ENCODE measurements at regions not wholly inside any gene's neighbourhood (a gene's known extent, or its start where the extent isn't known, plus 50 kb on each side); places are given as distances from the start of the nearest gene placed in this dataset.
"Not testable (repeated sequence)": the region's sequence is repeated elsewhere in the genome, so short reads cannot be mapped to it uniquely, and the experiment has no call there.

DNA sequence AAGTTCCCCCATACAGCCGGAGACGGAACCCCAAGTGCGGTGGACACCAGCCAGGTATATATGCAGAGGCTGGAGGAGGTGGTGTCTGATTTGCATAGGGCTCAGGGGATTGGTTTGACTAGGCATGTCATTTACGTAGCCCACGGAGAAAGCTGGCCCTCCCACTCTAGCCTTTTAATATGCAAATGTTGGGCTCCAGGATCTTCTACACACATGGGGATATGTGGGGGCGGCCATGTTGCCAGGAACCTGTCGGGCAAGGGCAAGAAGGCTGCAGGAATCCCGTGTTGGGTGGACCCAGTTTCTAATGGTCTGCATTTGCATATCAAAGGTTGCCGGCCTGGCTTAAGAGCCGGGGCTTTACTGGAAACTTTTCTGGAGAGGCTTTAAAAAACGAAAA lies 57.4 kb downstream of the FTHL17 start:
- not testable (repeated sequence) for DNase-seq

DNA sequence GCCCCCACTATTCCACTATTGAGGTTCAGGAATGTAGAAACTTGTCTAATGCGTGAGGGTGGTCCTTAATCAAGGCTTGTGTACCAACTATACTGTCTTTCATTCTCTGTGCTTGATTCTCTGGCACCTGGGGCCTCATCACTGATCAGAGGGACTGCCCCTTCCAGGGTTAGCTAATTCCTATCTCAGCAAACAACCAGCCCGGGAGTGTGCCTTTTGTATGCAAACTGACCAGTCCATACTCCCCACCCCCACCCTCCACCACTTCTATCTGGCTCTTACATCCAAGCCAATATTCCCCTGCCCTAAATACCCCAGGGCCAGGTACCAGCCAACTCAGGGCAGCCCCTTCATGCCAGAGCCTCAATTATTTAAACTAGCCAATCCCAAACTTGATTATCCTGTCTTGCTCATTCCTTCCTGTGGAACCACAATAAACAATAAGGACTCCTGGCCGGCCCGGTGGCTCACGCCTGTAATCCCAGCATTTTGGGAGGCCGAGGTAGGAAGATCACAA lies 59.3 kb downstream of the FTHL17 start:
- DNase-seq: no peak

DNA sequence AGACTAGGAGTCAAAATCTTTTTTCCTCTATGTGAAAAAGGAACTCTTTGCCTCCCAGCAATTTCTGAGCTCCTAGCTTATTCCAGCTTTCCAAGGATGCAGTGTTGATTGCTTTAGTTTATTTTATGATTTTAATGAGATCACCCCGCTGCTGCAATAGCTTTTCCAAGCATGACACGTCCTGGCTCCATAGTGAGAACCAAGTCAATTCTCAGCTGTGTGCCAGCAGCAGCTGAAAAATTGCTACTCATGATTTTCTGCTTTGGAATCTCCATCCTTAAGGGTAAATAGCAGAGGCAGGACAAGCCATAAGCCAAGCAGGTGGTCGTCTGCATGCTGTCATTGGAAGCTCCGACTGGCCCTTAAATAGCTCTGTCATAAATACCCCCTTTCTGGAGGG lies 64.5 kb downstream of the FTHL17 start:
- no peak for DNase-seq

DNA sequence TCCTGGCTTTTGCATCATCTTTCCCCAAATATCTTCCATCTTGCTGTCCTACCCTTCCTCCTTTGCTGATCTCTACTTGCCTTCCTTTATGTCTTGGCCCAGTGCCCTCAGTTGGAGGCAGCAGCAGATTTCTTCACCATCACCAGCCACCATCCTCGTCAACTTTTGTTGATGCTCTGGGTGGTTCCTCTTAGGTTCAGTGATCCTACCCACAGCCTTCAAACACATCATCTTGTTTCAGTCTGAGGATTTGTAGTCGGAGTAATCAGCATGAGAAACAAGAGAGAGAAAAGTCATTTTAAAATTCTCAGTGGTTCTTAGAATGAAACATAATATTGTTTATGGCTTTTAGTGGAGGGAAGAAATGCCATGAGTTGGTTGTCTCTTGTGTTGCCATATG lies 65.8 kb downstream of the FTHL17 start:
- no peak for DNase-seq

DNA sequence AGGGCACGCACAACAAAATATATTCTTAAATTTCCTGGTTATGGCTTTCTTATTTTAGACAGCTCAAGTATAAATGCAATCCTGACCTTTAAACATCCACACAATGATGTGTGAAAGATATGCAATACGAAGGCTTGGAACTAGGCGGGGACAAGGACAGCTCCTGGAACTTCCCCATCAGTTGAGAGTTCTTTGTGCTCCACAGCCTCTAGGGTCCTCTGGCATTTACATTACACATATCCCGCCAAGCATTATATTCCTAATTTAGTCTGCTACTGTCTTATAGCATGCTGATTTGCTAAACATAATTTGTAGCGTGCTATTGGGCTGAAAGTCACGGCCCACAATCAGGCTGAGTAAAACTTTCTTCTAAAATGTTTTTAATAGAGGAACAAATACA lies 74.4 kb downstream of the FTHL17 start:
- no peak for DNase-seq

DNA sequence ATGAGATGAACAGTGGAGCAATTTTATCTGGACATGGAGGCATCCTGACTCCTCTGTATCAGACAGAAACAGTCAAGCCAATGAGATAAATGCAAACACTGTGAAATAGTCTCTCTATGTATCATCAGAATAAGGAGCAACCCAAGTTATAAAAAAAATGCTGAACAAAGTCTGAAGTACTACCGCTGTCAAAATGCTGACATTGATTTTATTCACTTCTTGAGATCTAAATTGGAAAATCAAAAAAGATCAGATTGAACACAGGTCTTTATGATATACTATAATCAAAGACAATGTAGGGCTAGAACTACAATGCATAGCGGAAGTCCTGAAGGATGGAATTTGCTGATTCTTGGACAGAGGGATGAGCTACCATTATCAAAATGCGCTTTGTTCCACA lies 76.1 kb downstream of the FTHL17 start:
- no peak for DNase-seq

DNA sequence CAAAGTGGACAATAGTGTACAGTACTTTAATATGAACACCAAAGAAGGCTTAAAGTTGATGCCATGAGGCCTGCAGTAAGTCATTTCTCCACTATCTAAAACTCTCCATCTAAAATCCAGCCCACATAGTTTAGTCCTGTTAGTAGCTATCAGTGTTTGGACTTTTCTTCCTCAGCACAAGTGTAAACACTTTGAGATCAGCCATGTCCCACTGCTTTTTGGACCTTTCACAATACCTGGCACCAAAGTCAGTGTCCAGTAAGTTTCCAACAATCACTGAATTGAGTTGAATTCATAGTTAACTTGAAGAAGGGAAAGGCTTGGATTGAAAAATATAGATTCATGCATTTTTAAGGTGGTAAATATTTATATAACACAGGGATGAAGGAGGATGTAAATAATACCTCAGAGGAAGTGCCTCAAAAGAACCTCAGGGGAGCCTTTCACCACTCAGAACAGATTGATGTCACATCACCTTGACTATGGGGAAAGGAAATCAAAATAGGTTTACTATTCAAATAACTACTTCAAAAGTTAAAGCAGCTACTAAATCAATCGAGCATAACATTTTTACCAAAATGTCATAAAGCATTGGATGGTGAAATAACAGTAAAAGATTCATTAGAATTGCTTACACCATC lies 76.7 kb downstream of the FTHL17 start:
- DNase-seq: no peak

DNA sequence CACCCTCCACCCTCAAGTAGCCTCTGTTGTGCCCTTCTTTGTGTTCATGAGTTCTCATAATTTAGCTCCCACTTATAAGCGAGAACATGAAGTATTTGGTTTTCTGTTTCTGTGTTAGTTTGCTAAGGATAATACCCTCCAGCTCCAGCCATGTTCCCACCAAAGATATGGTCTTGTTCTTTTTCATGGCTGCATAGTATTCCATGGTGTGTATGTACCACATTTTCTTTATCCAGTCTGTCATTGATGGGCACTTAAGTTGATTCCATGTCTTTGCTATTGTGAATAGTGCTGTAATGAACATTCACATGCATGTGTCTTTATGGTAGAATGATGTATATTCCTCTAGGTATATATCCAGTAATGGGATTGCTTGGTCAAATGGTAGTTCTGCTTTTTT lies 77.8 kb downstream of the FTHL17 start:
- DNase-seq: not testable (repeated sequence)

DNA sequence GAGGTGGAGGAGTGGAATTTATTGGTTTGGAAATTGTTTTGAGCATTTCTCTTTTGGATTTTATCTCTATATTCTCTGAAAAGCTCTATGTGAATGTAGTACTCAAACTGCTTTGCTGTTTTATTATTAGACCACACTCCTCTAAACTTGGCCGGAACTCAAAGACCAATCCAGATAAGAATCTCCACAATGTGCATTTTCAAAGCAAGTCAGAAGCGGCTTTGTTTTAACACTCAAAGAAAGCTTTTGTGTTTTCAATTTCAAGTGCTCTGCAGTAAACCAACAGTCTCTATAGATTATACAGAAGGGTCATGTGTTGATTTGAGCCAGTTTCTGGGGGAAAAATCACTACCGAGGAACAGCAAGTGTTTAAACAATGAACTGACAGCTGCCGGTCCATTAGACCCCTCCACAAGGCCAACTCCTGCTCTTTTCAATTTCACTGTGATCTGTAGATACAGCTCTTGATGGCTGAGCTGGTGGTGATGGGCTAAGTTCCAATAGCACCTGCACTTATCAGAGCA lies 79.4 kb downstream of the FTHL17 start:
- DNase-seq: peak; percentile 1

DNA sequence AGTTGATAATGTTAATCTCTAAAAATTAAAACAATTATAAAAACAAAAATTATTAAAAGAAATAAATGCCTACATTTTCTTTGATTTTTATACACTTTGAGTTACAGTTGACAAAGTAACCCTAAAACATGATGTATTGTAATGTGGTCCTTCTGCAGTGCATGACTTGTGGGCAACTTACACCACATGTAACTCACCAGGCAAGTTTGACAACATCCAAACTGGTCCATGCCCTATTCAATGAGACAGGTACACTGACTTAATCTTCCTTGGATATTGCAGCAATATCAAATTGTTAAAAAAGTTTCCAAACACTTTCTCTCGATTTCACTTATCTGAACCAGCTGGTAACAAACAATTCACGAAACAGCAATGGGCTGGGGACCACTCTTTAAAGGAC lies 81.5 kb downstream of the FTHL17 start:
- DNase-seq: no peak

DNA sequence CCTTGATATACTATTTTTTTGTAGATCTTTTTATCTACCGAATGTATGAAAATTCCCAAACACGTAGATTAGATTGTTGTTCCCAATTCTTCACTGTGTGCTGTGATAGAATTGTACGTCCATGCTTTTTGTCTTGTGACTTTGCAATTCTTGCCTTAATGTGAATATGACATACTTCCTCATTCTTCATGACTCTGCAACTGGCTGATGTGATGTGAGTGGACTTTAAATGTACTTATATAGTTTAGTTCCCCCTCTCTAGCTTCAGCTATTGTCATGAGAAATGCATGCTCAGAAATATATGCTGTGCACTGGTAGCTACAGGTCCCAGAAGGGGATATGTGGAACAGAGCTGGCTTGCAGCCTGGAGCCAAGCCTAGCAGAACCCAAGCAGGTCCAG lies 89.4 kb downstream of the FTHL17 start:
- DNase-seq: peak; percentile 77

DNA sequence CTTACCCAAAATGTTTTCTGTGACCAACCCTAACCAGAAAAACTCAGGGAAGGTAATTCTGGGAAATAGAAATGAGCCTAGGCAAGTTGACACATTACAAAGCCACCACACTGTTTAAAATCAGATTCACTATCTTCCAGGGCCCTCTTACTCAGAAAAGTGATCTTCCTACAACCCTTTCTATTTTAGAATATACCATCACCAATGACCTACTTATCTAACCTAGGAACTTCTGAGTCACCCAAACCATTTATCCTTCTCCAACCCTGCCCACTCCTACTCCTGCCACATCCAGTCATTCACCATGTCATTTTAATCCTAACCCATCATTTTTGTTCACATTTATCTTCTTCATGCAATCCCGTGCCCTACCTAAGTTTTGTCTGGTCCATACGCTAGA lies 89.9 kb downstream of the FTHL17 start:
- peak; percentile 49 for DNase-seq

DNA sequence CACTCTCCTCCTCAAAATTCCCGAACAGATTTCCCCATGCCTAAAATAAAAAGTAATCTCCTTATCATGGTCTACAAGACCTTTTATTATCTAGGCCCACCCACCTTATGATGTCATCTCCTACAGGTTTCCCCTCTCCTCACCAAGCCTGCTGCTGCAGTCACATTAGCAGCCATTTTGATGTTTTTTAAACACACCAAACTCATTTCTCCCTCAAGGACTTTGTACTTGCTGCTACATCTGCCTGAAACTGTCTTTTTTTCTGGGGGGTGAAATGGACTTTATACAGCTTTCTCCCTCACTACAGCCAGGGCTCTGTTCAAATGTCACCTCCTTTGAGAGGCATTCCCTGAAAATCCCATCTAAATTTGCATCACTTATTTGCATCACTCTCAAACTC lies 90.2 kb upstream of the TAB3 start:
- no peak for DNase-seq

DNA sequence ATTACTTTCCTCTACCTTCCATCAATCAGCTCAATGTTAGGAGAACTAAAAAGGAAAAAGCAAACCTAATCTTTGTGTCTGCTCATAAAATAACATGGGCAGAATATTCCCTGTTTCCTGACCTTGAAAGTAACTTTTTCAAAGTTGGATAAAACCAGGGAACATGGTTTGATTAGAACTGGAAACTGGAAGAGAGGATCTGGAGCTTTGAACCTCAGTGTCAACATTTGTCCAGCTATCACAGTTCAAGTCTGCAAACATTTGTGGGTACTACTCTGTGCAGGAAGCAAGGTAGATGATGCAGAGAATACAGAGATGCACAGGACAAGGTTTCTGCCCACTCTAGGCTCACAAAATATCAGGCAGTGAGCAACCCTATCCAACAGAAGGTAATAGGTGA lies 86.4 kb upstream of the TAB3 start:
- DNase-seq: no peak

DNA sequence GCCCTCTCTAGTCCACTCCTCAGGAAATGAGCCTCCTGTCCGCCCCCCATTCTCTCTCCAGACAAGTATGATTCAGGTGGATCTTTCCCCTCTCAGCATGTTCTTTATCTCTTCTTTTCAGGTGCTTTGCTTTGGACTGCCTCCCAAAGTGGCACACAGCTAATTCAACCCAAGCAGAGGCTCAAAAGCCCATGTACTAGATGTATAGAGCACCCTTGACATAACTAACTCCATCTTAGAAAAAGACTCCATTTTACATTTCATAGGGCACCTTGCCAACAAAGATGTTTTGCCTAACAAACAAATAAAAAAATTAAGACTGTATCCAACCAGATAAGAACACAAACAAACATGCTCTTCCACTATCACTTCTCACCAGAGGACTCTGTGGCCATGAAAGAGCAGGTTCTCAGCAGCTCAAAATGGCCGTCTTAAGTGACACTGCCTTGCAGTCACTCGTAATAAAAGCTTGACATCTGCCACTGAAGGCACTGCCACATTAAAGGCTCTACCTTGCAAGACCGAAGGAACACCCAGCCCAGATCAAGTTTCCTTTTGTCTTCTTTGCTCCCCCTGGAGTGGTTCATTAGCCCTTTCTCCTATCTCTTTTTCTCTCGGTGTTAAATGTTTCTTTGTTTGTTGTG lies 84.9 kb upstream of the TAB3 start:
- DNase-seq: peak; percentile 9

DNA sequence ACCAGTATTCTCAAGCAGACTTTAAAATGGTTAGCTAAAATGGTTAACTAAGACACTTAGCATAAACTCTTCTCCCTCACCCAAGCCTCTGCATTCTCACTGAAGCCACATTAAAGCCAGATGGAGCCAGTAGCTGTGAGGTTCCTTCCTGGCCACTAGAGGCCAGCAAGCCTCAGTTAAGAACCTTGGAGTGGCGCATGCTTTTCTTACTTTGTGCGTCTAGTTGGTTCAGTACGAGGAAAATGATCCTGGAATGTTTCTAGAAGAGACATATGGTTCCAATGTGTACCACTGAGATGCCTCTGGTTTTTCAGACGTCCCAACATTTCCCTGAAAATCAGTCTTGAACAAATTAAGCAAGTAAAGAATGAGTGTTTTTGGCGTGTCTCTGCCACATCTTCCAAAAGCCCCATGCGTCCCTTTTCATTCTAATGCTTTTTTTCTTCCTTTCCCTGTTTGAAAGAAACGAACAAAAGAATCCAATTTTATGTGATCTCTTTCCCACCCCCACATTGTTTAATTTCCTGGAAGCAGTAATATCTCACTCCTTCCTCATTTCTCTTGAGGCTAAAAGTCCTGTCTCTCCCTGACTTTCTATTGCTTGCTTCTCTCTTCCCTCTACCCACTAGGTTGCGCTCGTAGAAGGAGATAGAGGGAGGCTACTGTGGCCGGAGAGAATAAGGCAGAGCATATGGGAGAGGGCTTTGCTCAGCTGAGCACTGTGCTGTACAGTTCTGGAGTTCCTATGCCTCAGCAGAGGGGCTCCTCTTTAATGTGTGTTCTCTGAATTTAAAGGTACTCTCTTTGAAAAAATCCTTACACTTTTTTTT lies 82.9 kb upstream of the TAB3 start:
- DNase-seq: peak; percentile 78

DNA sequence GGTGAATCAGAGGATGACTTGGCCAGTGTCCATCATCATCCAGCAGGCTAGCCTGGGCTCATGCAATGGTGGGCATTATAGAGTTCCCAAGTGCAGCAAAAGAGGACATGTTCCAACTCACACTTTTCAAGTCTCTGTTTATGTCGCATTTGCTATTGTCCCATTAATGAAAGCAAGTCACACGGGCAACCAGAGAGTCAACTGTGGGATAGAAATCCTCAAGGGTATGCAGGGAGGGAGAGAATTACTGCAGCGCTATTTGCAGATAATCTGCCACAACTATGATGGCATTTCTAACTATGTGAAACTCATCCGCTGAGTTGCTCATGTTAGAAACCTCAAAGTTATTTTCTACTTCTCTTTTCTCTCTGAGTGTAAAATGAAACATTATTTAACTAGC lies 78.5 kb upstream of the TAB3 start:
- no peak for DNase-seq

DNA sequence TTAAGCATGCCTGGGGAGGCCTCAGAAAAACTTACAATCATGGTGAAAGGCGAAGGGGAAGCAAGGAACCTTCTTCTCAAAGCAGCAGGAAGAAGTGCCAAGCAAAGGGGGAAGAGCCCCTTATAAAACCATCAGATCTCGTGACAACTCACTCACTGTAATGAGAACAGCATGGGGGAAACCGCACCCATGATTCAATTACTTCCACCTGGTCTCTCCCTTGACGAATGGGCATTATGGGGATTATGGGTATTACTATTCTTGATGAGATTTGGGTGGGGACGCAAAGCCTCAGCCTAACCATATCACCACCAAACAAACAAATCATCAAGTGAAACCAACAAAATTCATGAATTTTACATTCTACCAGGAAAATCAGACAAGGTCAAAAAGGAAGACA lies 76.7 kb upstream of the TAB3 start:
- no peak for DNase-seq

DNA sequence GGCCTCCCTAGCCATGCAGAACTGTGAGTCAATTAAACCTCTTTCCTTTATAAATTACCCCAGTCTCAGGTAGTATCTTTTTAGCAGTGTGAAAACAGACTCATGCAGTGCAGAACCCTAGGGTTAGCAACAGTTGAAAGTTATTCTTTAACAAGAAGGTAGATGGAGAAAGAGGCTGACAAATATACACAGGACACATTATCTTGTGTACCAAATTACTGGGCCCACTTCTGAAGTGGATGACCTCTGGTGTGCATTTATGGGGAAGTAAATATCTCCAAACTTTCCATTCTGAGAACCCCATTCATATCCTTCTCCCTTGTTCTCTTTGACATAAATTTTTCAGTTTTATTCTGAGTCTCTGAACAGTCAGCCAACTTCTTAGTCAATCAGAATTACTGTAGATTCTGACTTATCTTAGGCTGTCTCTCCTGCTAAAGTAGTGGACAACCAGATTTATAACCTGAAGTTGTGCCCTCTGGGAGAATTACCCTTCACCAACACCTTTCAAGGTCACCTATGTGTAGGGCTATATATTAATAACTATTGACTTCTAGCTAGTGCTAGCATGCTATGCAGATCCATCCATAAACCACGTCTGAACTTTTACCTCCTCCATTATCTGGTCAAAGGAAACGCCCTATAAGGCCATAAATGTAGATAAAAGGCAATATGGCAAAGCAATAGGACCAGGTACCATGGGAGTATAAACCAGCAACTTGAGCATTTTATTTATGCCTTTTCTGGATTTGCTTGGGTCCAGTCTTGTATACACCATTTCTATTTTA lies 72.5 kb upstream of the TAB3 start:
- DNase-seq: no peak

DNA sequence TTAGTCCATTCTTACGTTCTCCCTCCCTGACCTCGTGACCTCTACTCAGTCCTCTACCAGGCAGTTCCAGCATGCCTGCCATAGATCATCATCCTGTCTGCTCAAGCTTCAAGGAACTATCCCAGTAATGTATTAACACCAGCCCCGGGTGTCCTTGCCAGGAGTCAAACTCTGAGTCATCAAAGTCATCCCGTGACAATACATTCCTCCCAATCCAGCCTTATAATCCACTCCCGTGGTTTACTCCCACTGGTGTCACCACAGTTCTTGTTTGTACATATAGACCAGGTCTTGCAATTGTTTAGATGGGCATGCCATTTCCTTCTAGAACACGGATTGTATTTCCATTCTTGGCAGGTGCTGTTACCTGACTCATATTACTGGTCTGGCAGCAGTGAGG lies 68.7 kb upstream of the TAB3 start:
- DNase-seq: no peak

DNA sequence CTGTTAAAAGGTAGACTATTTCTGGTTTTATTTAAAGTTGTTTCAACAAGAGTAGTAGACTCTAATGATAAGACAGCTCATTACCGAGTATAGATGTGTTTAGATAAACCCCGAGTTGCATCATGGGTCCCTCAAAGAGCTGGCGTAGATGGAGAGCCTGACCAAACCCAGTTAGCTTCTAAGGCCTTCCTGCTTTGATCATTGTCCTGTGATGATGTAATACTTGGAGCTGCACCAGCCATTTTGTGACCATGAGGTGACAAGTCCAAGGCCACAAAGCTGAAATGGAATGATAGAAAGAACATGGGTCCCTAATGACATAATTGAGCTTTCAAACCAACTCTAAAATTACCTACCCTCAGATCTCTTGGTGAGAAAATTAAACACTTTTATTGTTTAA lies 66.6 kb upstream of the TAB3 start:
- no peak for DNase-seq

DNA sequence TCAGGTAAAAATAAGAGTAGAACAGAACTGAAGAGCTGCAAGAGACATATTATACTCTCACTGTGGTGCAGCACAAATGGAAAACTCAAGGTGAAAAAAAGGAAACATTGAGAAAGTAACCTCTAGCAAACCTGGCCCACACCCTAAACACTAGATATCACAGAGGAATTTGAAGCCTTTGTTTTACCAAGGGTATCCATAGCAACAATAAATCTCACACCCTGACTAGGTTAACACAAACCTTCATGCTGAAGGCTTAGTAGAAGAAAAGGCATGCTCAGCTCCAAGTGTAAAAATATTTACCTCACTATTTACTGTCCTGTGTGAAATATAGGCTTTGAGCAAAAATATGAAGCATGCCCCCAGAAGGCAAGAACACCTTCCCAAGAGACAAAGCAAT lies 61.9 kb upstream of the TAB3 start:
- no peak for DNase-seq

DNA sequence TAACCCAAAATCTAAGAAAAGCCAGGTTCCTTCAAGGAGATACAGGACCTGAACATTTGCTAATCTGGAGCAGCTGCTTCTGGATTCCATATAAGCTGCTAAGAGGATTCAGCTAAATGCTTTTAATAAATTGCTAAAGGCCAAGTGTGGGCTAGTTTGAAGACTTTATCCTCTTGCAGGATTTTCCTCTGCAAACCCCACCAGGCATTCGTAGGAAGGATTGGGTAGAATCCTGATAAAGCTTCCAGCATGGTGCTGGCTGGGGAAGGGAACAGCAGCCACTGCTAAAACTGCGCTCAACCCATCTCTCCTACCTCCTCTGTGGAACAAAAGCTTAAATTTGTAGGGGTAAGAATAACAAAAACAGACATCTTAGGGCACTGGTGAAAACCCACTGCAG lies 61.3 kb upstream of the TAB3 start:
- no peak for DNase-seq
